Stimulated activated effector memory CD8-positive, alpha-beta T cell treated with anti-CD3 and anti-CD28 coated beads, Interleukin-12 subunit alpha, Interleukin-12 subunit beta, amount 100 ng/mL, for 72 hours (primary cell): ENCODE measurements at regions not wholly inside any gene's neighbourhood (a gene's known extent, or its start where the extent isn't known, plus 50 kb on each side); places are given as distances from the start of the nearest gene placed in this dataset.
"Not testable (repeated sequence)": the region's sequence is repeated elsewhere in the genome, so short reads cannot be mapped to it uniquely, and the experiment has no call there.

Experiments
- ATAC-seq: fragments of 150-1000 bp; cut with Tn5 transposase; 2 replicates; pipeline ENCODE4 v1.10.0; 2021
- DNase-seq, 2 donors: peaks; one replicate each; pipeline ENCODE4 v3.0.0; 2021 to 2022; ENCODE audit warnings: low spot score in 2 of 2
- H3K27ac Mint-ChIP-seq: one replicate; pipeline ENCODE4 v1.8.0; 2022; ENCODE audit warnings: mild to moderate bottlenecking, mixed read lengths
- H3K36me3 Mint-ChIP-seq: one replicate; pipeline ENCODE4 v1.8.0; 2022; ENCODE audit warnings: mild to moderate bottlenecking, mixed read lengths
- H3K4me1 Mint-ChIP-seq: one replicate; pipeline ENCODE4 v1.8.0; 2022; ENCODE audit warnings: mixed read lengths
- H3K4me3 Mint-ChIP-seq: one replicate; pipeline ENCODE4 v1.8.0; 2022; ENCODE audit warnings: mild to moderate bottlenecking, mixed read lengths
- H3K9me3 Mint-ChIP-seq: one replicate; pipeline ENCODE4 v1.8.0; 2022; ENCODE audit warnings: mixed read lengths

GRCh38 chr11:112663947-112664634, 297.1 kb upstream of the NCAM1 start:
- H3K36me3 Mint-ChIP-seq: no peaks in the 10 kb centered on the region
- no peak for DNase-seq
- no peak for ATAC-seq
- H3K4me3 Mint-ChIP-seq: no peak overlapping the region
- no peak overlapping the region for H3K27ac Mint-ChIP-seq
- H3K9me3 Mint-ChIP-seq: no peaks in the 10 kb centered on the region
- H3K4me1 Mint-ChIP-seq: no peaks in the 10 kb centered on the region

GRCh38 chr11:112665291-112665690, 295.9 kb upstream of the NCAM1 start:
- H3K9me3 Mint-ChIP-seq: no peaks in the 10 kb centered on the region
- ATAC-seq: no peak

GRCh38 chr11:112666253-112666652, 295.0 kb upstream of the NCAM1 start:
- no peak for ATAC-seq
- H3K4me1 Mint-ChIP-seq: no peaks in the 10 kb centered on the region
- no peak overlapping the region for H3K4me3 Mint-ChIP-seq
- DNase-seq: no peak
- no peaks in the 10 kb centered on the region for H3K36me3 Mint-ChIP-seq
- H3K27ac Mint-ChIP-seq: no peak overlapping the region
- no peaks in the 10 kb centered on the region for H3K9me3 Mint-ChIP-seq

More at GRCh38 chr11:112665291-112665690, 295.9 kb upstream of the NCAM1 start:
- no peak for DNase-seq
- no peaks in the 10 kb centered on the region for H3K36me3 Mint-ChIP-seq
- H3K4me1 Mint-ChIP-seq: no peaks in the 10 kb centered on the region
- H3K4me3 Mint-ChIP-seq: no peak overlapping the region
- no peak overlapping the region for H3K27ac Mint-ChIP-seq

GRCh38 chr11:112670806-112671570, 290.2 kb upstream of the NCAM1 start:
- H3K36me3 Mint-ChIP-seq: no peaks in the 10 kb centered on the region
- no peaks in the 10 kb centered on the region for H3K4me1 Mint-ChIP-seq
- H3K9me3 Mint-ChIP-seq: peaks cover 6% of the 10 kb centered on the region
- H3K27ac Mint-ChIP-seq: no peak overlapping the region
- peak; percentile 26 for ATAC-seq
- no peak for DNase-seq
- no peak overlapping the region for H3K4me3 Mint-ChIP-seq

GRCh38 chr11:112673401-112673800, 287.8 kb upstream of the NCAM1 start:
- H3K4me1 Mint-ChIP-seq, DNase-seq, ATAC-seq, H3K36me3 Mint-ChIP-seq, H3K4me3 Mint-ChIP-seq, H3K27ac Mint-ChIP-seq, H3K9me3 Mint-ChIP-seq: not testable (repeated sequence)

GRCh38 chr11:112685111-112685510, 276.1 kb upstream of the NCAM1 start:
- no peak for DNase-seq
- Mint-ChIP-seq H3K27ac (no peak overlapping the region), H3K36me3 (no peaks in the 10 kb centered on the region), H3K9me3 (no peaks in the 10 kb centered on the region), H3K4me3 (no peak overlapping the region), H3K4me1 (no peaks in the 10 kb centered on the region)
- no peak for ATAC-seq

GRCh38 chr11:112689851-112690250, 271.4 kb upstream of the NCAM1 start:
- no peak overlapping the region for H3K4me3 Mint-ChIP-seq

GRCh38 chr11:112693781-112694180, 267.4 kb upstream of the NCAM1 start:
- H3K36me3 Mint-ChIP-seq: no peaks in the 10 kb centered on the region
- no peaks in the 10 kb centered on the region for H3K9me3 Mint-ChIP-seq
- no peaks in the 10 kb centered on the region for H3K4me1 Mint-ChIP-seq
- peak; percentile 34 for ATAC-seq
- H3K27ac Mint-ChIP-seq: no peak overlapping the region
- no peak for DNase-seq
- H3K4me3 Mint-ChIP-seq: no peak overlapping the region

More at GRCh38 chr11:112689851-112690250, 271.4 kb upstream of the NCAM1 start:
- H3K9me3 Mint-ChIP-seq: no peaks in the 10 kb centered on the region
- H3K36me3 Mint-ChIP-seq: no peaks in the 10 kb centered on the region
- ATAC-seq (no peak), DNase-seq (no peak)
- H3K4me1 Mint-ChIP-seq: no peaks in the 10 kb centered on the region
- H3K27ac Mint-ChIP-seq: no peak overlapping the region

- H3K9me3 Mint-ChIP-seq: no peaks in the 10 kb centered on the region
- ATAC-seq (peak; percentile 4), DNase-seq (no peak)
- H3K27ac Mint-ChIP-seq: no peak overlapping the region
- H3K36me3 Mint-ChIP-seq: no peaks in the 10 kb centered on the region
- no peaks in the 10 kb centered on the region for H3K4me1 Mint-ChIP-seq
- no peak overlapping the region for H3K4me3 Mint-ChIP-seq
Measured at GRCh38 chr11:112694245-112694644, 267.0 kb upstream of the NCAM1 start.

GRCh38 chr11:112694813-112695212, 266.4 kb upstream of the NCAM1 start:
- H3K27ac Mint-ChIP-seq: no peak overlapping the region
- H3K4me1 Mint-ChIP-seq: no peaks in the 10 kb centered on the region
- no peaks in the 10 kb centered on the region for H3K36me3 Mint-ChIP-seq
- ATAC-seq (no peak), DNase-seq (no peak)
- H3K4me3 Mint-ChIP-seq: no peak overlapping the region
- no peaks in the 10 kb centered on the region for H3K9me3 Mint-ChIP-seq

GRCh38 chr11:112697391-112698178, 263.6 kb upstream of the NCAM1 start:
- DNase-seq (no peak), ATAC-seq (no peak)
- Mint-ChIP-seq H3K4me3 (no peak overlapping the region), H3K4me1 (no peaks in the 10 kb centered on the region), H3K27ac (no peak overlapping the region), H3K36me3 (no peaks in the 10 kb centered on the region), H3K9me3 (no peaks in the 10 kb centered on the region)

GRCh38 chr11:112705148-112705547, 256.1 kb upstream of the NCAM1 start:
- H3K4me3 Mint-ChIP-seq: no peak overlapping the region

GRCh38 chr11:112706863-112707262, 254.4 kb upstream of the NCAM1 start:
- H3K27ac Mint-ChIP-seq: no peak overlapping the region
- no peak for ATAC-seq

More at GRCh38 chr11:112705148-112705547, 256.1 kb upstream of the NCAM1 start:
- H3K4me1 Mint-ChIP-seq: no peaks in the 10 kb centered on the region
- DNase-seq: no peak
- H3K9me3 Mint-ChIP-seq: no peaks in the 10 kb centered on the region
- H3K36me3 Mint-ChIP-seq: no peaks in the 10 kb centered on the region
- no peak for ATAC-seq
- H3K27ac Mint-ChIP-seq: no peak overlapping the region

GRCh38 chr11:112714340-112714739, 246.9 kb upstream of the NCAM1 start:
- ATAC-seq, H3K36me3 Mint-ChIP-seq, H3K4me1 Mint-ChIP-seq, H3K9me3 Mint-ChIP-seq, H3K4me3 Mint-ChIP-seq, H3K27ac Mint-ChIP-seq: not testable (repeated sequence)
- peak in 1 of 2 donors; percentile 7 for DNase-seq

More at GRCh38 chr11:112706863-112707262, 254.4 kb upstream of the NCAM1 start:
- H3K36me3 Mint-ChIP-seq: no peaks in the 10 kb centered on the region
- no peaks in the 10 kb centered on the region for H3K9me3 Mint-ChIP-seq
- no peaks in the 10 kb centered on the region for H3K4me1 Mint-ChIP-seq
- no peak for DNase-seq
- no peak overlapping the region for H3K4me3 Mint-ChIP-seq

- H3K4me3 Mint-ChIP-seq: no peak overlapping the region
- H3K9me3 Mint-ChIP-seq: no peaks in the 10 kb centered on the region
- no peaks in the 10 kb centered on the region for H3K36me3 Mint-ChIP-seq
- no peak overlapping the region for H3K27ac Mint-ChIP-seq
- no peak for ATAC-seq
- DNase-seq: no peak
- H3K4me1 Mint-ChIP-seq: no peaks in the 10 kb centered on the region
Measured at GRCh38 chr11:112715056-112715455, 246.2 kb upstream of the NCAM1 start.
